ENCODE measurements at regions not wholly inside any gene's neighbourhood (a gene's known extent, or its start where the extent isn't known, plus 50 kb on each side); places are given as distances from the start of the nearest gene placed in this dataset.
A peak's percentile ranks its signal among the peaks of the same experiment; 100 is the strongest.

DNA sequence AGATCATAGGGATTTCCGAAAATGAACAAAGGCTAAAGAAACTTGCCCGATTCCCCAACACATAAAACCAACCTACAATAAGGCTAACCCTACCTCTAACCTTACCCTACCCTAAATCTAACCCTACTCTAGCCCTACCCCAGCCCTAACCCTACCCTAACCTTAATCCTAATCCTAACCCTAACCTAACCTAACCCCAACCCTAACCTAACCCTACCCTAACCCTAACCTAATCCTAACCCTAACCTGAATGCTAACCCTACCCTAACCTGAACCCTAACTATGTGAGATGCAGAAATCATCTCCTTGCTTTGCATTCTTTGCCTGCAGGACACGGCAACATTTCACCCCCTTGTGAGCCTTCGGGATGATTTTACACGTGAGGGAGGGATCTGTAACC, 67.6 kb upstream of the SOX1 start:
- DNase-seq (ENCODE audit: low read depth): no peak

GRCh38 chr13:112000888-112001287, 66.1 kb upstream of the SOX1 start:
- DNase-seq (ENCODE audit: low read depth): no peak

DNA sequence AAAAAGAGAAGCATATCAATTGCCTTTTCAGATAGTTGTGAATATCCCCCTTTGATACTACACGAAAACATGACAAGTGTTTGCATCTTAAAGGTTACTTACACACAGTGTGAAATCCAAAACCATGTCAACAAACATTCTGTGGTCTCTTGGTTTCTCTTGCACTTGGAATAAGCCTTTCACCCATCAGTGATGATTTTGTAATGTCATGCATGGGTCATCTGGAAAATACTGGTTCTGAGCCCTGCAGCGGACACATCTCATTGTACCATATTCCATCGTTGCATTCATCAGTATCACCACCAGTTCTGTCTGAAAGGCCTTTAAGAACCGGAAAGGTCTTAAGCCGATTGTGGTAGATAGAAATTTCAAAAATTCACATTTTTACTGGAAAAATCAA, 65.4 kb upstream of the SOX1 start:
- DNase-seq (ENCODE audit: low read depth): no peak

DNA sequence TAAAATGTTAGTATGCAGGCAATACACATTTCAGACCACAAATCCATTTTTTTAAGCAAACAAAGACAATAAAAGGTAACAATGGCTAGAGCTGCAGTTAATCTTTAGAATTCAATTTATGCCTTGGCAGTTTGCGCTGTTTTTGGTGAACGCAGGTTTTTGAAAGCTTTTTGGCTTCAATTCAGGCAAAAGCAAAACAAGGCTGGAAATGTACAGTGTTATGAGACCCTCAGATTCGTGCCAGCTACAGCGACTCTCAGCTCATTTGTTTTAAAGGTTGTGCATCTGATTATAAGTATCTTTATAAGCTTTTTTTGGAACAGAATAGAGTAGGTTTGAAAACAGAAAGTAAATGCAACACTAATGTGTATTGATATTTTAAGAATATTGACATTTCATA, 63.6 kb upstream of the SOX1 start:
- DNase-seq (ENCODE audit: low read depth): no peak

GRCh38 chr13:112003941-112004340, 63.0 kb upstream of the SOX1 start:
- no peak for DNase-seq (ENCODE audit: low read depth)

- no peak for DNase-seq (ENCODE audit: low read depth)
Measured at GRCh38 chr13:112005925-112006324, 61.0 kb upstream of the SOX1 start.

DNA sequence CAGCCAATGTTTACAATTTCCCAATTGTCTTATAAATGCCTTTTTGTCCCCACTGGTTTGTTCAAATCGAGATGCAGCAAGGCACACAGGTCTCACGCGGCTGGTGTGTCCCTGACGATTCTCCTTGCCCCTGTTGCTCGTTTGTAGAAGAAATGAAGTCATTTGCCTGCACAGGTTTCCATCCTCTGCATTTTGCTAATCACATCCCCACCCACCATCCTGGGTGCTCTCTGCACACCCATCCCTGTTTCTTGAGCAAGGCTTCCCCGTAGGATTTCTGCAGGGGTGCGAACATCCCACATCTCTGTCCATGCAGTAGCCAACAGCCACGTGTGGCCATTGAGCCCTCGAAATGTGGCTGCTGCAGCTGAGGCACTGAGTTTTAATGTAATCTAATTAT, 59.8 kb upstream of the SOX1 start:
- DNase-seq (ENCODE audit: low read depth): no peak

DNA sequence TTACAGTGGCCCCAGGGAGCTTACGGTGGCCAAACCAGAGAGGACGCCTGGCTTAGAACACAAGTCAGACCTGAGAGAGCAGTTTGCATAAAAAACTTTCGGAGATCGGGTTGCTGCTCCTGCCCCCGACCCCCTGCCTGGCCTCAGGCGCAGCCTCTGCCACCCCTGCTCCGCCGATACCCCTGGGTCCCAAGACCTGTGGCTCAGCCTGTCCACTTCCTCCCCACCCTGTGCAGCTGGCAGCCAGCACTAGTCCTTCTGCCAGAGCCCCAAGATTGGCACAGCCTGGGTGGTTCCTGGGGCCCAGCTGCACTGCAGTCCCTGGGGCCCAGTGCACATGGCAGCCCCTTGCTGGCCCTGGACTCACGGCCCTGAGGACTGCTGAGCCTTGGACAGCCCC, 56.2 kb upstream of the SOX1 start:
- no peak for DNase-seq (ENCODE audit: low read depth)

GRCh38 chr13:112012016-112012704, 54.8 kb upstream of the SOX1 start:
- no peak for DNase-seq (ENCODE audit: low read depth)

DNA sequence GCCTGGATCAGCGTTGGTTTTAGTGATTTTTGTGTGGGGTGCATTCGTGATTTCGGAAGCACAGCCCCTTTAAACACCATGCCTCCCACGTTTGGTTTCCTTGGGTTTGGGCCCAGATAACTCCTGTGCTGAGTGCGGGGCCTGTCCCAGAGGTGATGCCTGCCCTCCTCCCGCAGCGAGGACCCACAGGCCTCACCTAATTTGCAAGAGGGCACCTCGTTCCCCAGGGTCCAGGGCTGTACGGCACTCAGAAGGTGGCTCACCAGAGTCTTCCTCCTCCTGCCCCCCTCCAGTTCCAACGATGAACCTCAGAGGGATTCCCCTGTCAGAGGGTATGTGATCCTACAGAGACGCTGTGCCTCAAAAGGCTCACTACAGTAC, 54.3 kb upstream of the SOX1 start:
- DNase-seq (ENCODE audit: low read depth): no peak

GRCh38 chr13:112013665-112014064, 53.3 kb upstream of the SOX1 start:
- DNase-seq (ENCODE audit: low read depth): no peak

- peak; percentile 10 for DNase-seq (ENCODE audit: low read depth)
Measured at GRCh38 chr13:112014857-112015256, 52.1 kb upstream of the SOX1 start.

Measured in Daoy (cell line).